GM11168 (cell line): ENCODE measurements at regions not wholly inside any gene's neighbourhood (a gene's known extent, or its start where the extent isn't known, plus 50 kb on each side); places are given as distances from the start of the nearest gene placed in this dataset.

Experiments used
- in situ Hi-C: fragments of 300-500 bp; cut with MboI; formaldehyde crosslinking; loops from one replicate; pipeline ENCODE4 v1.12.0; 2022; ENCODE audit warnings: low sequenced_read_pairs; ENCODE audit not compliant: unreplicated experiment

DNA sequence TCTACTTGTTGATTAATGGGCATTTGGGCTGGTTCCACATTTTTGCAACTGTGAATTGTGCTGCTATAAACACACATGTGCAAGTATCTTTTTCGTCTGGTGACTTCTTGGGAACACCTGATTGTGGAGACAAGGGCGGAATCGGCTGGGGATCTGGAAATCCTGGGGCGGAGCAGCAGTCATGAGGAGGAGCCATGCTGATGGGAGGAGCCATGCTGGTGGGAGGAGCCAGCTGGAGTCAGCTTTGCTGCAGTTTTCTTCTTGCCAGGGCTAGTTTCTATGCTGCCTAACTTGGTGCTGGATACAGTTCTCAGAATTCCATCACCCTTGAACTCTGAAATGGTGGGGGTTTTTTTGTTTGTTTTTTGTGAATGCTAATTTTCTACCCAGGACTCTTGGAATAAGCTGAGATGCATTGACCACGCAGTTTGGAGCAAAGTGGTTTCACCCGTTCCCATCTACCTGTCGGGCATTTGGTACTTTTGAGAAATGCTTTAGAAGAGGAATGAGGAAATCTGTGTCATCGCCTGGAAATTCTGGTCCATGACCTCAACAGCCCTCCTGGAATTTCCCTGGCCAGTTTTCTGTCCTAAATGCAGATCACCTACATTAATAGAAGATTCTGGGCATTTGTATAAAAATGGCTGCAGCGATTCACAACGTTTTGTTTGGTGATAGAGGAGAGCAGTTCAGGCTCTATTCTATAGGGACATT, 217.4 kb upstream of the ZFHX3 start:
- in situ Hi-C loops, result no loop called here

DNA sequence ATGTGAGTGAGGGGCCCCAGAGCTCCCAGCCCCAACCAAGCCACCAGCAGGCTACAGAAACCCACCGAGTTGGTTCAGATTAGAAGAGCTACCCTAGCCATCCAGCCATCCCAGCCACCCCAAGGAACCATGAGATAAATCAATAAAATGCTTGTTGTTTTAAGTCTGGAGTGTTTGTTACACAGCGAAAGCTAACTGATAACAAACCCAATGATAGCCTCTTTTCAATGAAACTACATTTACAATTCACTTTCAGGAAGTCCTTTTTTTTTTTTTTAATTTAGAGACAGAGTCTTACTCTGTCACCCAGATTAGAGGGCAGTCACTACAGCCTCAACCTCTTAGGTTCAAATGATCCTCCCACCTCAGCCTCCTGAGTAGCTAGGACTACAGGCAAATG, 215.0 kb upstream of the ZFHX3 start:
- in situ Hi-C loops, result no loop called here

- in situ Hi-C loops, result no loop called here
Measured at GRCh38 chr16:73255031-73255430, 207.1 kb upstream of the ZFHX3 start.

- in situ Hi-C loops, result no loop called here
Measured at GRCh38 chr16:73253922-73254480, 206.1 kb upstream of the ZFHX3 start.

GRCh38 chr16:73252446-73252845, 204.5 kb upstream of the ZFHX3 start:
- in situ Hi-C loops, result no loop called here

DNA sequence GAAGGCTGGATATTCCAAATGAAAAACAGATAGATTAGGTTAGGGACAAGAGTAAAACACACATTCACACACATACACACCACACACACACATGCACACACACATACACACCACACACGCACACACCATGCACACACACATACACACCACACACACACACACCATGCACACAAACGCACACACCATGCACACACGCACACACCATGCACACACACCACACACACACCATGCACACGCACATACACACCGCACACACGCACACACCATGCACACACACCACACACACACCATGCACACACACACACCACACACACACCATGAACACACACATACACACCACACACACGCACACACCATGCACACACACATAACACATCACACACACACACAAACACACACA, 203.7 kb upstream of the ZFHX3 start:
- in situ Hi-C loops, result no loop called here

- in situ Hi-C loops, result no loop called here
Measured at GRCh38 chr16:73248316-73248715, 200.4 kb upstream of the ZFHX3 start.

- in situ Hi-C loops, result no loop called here
Measured at GRCh38 chr16:73240920-73241319, 193.0 kb upstream of the ZFHX3 start.

DNA sequence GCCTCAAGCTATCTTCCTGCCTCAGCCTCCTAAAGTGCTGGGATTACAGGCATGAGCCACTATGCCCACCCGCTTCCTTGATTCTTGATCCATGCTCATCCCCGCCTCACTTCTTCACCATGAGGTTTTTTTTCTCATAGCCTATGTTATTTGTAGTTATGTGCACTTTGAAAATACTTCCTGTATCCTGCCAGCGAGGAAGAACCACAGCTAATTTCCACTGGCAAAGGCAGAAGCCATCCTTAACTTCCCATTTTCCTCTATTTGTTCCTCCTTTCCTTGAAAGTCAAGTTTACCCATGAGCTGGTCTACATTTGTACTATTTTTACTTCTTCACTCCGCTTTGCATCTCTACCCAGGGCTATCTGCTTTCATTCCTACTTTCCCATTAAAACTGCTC, 189.7 kb upstream of the ZFHX3 start:
- in situ Hi-C loops, result no loop called here

DNA sequence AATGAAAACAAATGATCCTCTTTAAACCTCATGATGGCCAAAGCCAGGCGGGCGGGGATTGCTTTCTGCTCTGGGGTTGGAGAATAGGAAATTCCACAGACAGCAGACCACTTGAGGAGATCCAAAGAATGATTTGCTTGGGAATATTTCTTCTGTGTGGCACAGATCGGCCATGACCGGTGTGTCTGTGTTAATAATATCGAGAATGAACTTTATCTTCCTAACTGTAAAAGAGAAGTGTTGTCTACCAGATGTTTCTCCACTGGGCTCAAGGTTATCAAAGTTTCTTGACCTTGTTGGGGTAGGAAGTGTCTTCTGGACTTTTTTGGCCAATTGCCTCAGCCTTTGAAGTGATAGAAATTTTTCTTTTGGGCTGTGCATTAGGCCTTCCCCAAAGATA, 186.6 kb upstream of the ZFHX3 start:
- in situ Hi-C loops, result no loop called here

GRCh38 chr16:73233846-73234424, 186.0 kb upstream of the ZFHX3 start:
- in situ Hi-C loops, result no loop called here

GRCh38 chr16:73233329-73233765, 185.4 kb upstream of the ZFHX3 start:
- in situ Hi-C loops, result no loop called here

DNA sequence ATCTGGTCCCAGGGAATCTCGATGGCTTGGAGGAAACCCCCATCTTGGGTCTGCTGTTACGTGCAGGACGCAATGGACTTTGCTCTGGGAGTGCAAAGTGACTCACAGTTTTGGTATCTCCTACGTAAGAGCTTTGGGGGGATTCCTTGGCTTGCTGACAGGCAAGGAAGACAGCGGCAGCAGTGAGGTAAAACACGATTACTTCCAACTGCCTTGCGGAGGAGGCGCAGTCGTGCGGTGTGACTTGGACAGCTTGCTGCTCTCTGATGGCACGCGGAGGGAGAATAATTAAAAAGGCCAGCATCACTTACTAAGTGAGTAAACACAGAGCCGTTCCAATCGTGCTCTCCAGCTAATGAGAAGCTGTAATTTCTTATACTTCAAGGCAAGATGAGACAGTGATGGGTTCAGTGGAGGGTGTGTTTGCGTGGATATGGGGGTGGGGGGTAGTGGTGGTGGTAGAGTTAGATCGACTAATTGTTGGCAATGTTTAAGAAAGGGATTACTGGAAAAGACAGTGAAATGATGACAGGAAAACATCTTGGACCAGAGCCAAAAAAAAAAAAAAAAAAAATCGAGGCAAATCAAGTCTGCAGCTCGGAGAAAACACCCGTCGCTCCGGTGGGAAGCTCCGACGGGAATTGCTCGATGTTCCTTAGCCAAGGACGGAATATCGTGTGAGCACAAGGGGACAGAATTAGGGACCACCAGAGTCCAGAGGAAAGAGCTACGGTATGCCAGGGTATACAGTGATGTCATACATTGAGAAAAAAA, 184.8 kb upstream of the ZFHX3 start:
- in situ Hi-C loops, result no loop called here

DNA sequence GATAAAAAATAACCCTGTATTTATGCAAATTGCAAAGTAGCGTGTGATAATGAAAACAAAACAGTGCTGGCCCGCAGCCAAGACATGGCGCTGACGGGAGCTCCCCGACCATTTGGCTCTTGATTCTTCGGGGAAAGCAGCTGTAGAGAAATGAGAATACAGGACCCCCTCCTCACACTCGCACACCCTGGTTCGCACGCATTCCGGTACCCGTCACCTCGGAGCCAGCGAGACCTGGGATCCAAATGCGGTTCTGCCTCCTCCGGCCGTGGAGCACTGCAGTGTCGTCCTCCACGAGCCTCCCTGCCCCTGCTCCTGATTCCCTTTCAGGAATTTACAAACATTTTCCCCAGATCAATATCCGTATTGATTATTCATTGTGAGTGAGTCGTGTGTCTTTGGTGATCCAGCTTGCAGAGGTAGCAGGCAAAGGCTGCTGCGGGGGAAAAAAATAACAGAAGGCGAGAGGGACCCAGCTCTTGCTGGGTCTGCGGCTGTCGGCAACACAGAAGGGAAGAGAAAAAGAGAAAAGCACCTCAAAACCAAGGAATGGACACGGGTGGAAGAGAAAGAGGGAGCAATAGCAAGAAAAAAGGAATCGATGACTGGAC, 184.1 kb upstream of the ZFHX3 start:
- in situ Hi-C loops, result no loop called here

GRCh38 chr16:73231379-73231778, 183.5 kb upstream of the ZFHX3 start:
- in situ Hi-C loops, result no loop called here

- in situ Hi-C loops, result no loop called here
Measured at GRCh38 chr16:73230651-73231050, 182.7 kb upstream of the ZFHX3 start.

DNA sequence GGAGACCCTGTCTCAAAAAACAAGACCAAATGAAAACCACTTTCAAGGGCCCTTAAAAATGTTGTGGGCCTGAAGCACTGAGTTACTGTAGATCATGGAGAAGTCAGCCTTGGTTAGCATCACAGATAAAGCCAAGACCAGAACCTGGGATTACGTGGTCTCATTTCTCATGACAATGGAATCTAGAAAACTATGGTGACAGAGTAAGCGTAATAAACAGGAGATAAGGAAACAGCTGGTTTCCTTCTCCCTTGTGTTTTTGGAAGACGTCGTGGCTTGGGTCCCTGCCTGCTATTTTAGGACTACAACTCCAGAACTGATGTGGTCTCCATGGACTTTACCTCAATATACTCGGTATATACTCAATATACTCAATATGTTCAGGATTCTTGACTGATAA, 180.7 kb upstream of the ZFHX3 start:
- in situ Hi-C loops, result no loop called here

DNA sequence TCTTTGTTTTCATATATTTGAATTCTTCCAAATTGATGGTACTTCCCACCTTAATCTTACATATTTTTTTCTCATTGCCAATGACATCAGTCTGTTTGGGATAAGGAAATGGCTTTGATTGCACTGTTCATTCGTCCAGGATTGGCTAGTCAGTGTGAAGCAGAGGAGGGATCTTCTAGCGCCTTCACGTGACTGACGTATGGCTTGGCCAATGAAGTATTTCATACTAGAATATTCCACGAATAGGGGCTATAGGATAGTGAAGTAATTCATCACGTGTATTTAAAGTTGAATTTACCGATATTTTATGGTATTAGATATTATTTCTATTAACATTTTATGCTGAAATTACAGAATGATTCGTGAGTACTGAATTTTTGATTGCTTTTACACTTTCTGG, 178.7 kb upstream of the ZFHX3 start:
- in situ Hi-C loops, result no loop called here

DNA sequence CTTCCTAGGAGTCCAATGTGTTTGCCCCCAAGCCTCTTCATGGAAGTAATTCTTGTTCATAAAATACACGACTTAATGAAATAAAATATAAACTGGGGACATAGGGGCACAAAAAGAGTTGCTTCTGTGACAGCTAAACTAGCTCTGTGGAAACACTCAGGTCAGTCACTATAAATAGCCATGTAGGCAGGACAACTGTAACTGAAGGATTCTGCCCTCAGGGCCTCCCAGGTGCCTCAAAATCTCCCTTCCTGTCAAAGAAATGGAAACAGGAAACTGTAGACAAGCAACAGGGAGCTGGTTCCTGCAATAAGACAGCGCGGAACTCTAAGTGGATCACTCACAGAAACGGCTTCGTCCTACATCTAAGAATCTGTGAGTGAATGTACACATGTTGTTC, 178.1 kb upstream of the ZFHX3 start:
- in situ Hi-C loops, result no loop called here

- in situ Hi-C loops, result no loop called here
Measured at GRCh38 chr16:73220836-73221235, 172.9 kb upstream of the ZFHX3 start.

DNA sequence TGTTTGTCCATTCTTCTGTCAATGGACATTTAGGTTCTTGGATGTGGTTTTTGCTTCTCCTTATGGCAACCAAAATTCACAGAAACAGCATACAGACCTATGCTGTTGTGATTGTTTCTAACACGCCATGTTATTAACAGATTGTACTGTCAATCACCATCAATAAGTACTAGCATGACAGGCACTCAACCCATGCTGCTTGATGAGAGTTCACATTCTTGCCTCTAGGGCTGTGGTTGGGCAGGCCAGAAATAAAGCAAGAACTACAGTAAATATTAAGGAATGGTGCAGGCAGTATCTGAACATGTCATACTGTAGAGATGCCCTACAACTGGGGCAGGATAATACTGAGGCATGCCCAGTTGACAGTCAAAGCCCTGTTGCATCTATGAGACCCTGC, 171.2 kb upstream of the ZFHX3 start:
- in situ Hi-C loops, result no loop called here
